ENCODE measurements at regions not wholly inside any gene's neighbourhood (a gene's known extent, or its start where the extent isn't known, plus 50 kb on each side); places are given as distances from the start of the nearest gene placed in this dataset.

GRCh38 chr21:43271452-43272020, 102.7 kb downstream of the CRYAA start:
- TF ChIP-seq CTCF (conservative IDR thresholded peaks at IDR 0.05; ENCODE audit: low read length) (no peak), EZH2phosphoT487 (IDR thresholded peaks at IDR 0.05; ENCODE audit: borderline replicate concordance) (no peak)

Data from Loucy (cell line).